HepG2 (cell line): ENCODE measurements at regions not wholly inside any gene's neighbourhood (a gene's known extent, or its start where the extent isn't known, plus 50 kb on each side); places are given as distances from the start of the nearest gene placed in this dataset.

Experiments
- ATF2 ChIP-seq: sonication (generic); formaldehyde crosslinking; IDR thresholded peaks from 2 replicates; pipeline ENCODE4 v1.4.0; 2020; ENCODE audit warnings: missing genetic modification reagents
- DNMT1 ChIP-seq: sonication (generic); formaldehyde crosslinking; IDR thresholded peaks from 2 replicates; pipeline ENCODE4 v1.5.1; 2020; ENCODE audit warnings: mild to moderate bottlenecking, missing genetic modification reagents
- ETV6 ChIP-seq: sonication (generic); formaldehyde crosslinking; conservative IDR thresholded peaks from 2 replicates; pipeline ENCODE4 v1.4.0; 2020; ENCODE audit warnings: missing genetic modification reagents
- FOSL1 ChIP-seq: sonication (generic); formaldehyde crosslinking; IDR thresholded peaks from 2 replicates; pipeline ENCODE4 v1.9.0; 2021; ENCODE audit warnings: missing genetic modification reagents, borderline replicate concordance
- FOXC1 ChIP-seq: sonication (generic); formaldehyde crosslinking; IDR thresholded peaks from 2 replicates; pipeline ENCODE4 v1.8.0; 2022; ENCODE audit warnings: mild to moderate bottlenecking, missing genetic modification reagents, borderline replicate concordance
- HINFP ChIP-seq: sonication (generic); formaldehyde crosslinking; IDR thresholded peaks from 2 replicates; pipeline ENCODE4 v1.4.0; 2020; ENCODE audit warnings: low read depth, mild to moderate bottlenecking, missing genetic modification reagents
- POLR2AphosphoS5 ChIP-seq: IDR thresholded peaks from 2 replicates; pipeline ENCODE4 v1.6.1; 2012; ENCODE audit warnings: low read depth, low read length
- THAP11 ChIP-seq: IDR thresholded peaks from 2 replicates; pipeline ENCODE4 v1.6.1; 2016; ENCODE audit warnings: missing biosample characterization, missing genetic modification reagents
- ZBTB21 ChIP-seq: sonication (generic); formaldehyde crosslinking; IDR thresholded peaks from 2 replicates; pipeline ENCODE4 v1.4.0; 2020; ENCODE audit warnings: missing genetic modification reagents
- ZHX2 ChIP-seq, 2 experiments: sonication (generic) in 1 of 2; formaldehyde crosslinking in 1 of 2; IDR thresholded peaks; 2 replicates each; pipeline versions ENCODE4 v1.6.1 to v1.9.0; 2014 to 2022; ENCODE audit warnings: antibody characterized with exemption in 1 of 2, borderline replicate concordance in 1 of 2, inconsistent platforms in 1 of 2, low read depth in 1 of 2, missing genetic modification reagents in 1 of 2
- ZNF775 ChIP-seq: sonication (generic); formaldehyde crosslinking; IDR thresholded peaks from 2 replicates; pipeline ENCODE4 v1.4.0; 2020; ENCODE audit warnings: missing genetic modification reagents, mild to moderate bottlenecking, moderate library complexity, borderline replicate concordance
- ZNF776 ChIP-seq: sonication (generic); formaldehyde crosslinking; IDR thresholded peaks from 2 replicates; pipeline ENCODE4 v1.4.0; 2020; ENCODE audit warnings: mild to moderate bottlenecking, missing genetic modification reagents

- TF ChIP-seq ZNF776 (CRISPR knock-in tag) (no peak), DNMT1 (no peak), ZBTB21 (CRISPR knock-in tag) (no peak), HINFP (CRISPR knock-in tag) (no peak), FOXC1 (CRISPR knock-in tag) (no peak), FOSL1 (no peak), ZHX2 (IDR thresholded peaks at IDR 0.05; ENCODE audit: low read depth) (no peak), ZHX2 (CRISPR knock-in tag; IDR thresholded peaks at IDR 0.05; ENCODE audit: borderline replicate concordance) (no peak), THAP11 (no peak), ATF2 (CRISPR knock-in tag) (no peak), ETV6 (CRISPR knock-in tag) (no peak), ZNF775 (CRISPR knock-in tag) (no peak), POLR2AphosphoS5 (no peak)
These were observed 190.8 kb upstream of the ADRA1B start for GRCh38 chr5:159725475-159725874.
